Trophoblast cell (in vitro differentiated cells and primary cell): ENCODE measurements at regions not wholly inside any gene's neighbourhood (a gene's known extent, or its start where the extent isn't known, plus 50 kb on each side); places are given as distances from the start of the nearest gene placed in this dataset.

Experiments used
- DNase-seq, 2 donors: peaks; one replicate each; pipeline ENCODE4 v3.0.0-alpha.2; 2016
- H2AFZ ChIP-seq: 2 replicates; pipeline ENCODE4 v1.6.1; 2013; ENCODE audit warnings: low read length, moderate library complexity, mild to moderate bottlenecking; ENCODE audit not compliant: insufficient read depth, poor library complexity
- H2AK5ac ChIP-seq: 2 replicates; pipeline ENCODE4 v1.6.1; 2013; ENCODE audit warnings: mild to moderate bottlenecking, low read length
- H2BK120ac ChIP-seq: 2 replicates; pipeline ENCODE4 v1.6.1; 2013; ENCODE audit warnings: low read length, mild to moderate bottlenecking, moderate library complexity; ENCODE audit not compliant: insufficient read depth, poor library complexity
- H2BK12ac ChIP-seq: 2 replicates; pipeline ENCODE4 v1.6.1; 2013; ENCODE audit warnings: mild to moderate bottlenecking, low read length, moderate library complexity
- H2BK5ac ChIP-seq: 2 replicates; pipeline ENCODE4 v1.6.1; 2013; ENCODE audit warnings: low read length, low read depth, moderate library complexity, mild to moderate bottlenecking; ENCODE audit not compliant: poor library complexity
- H3K14ac ChIP-seq: 2 replicates; pipeline ENCODE4 v1.6.1; 2013; ENCODE audit warnings: mild to moderate bottlenecking, low read length
- H3K18ac ChIP-seq: 2 replicates; pipeline ENCODE4 v1.6.1; 2013; ENCODE audit warnings: mild to moderate bottlenecking, low read length
- H3K23ac ChIP-seq: 2 replicates; pipeline ENCODE4 v1.6.1; 2013; ENCODE audit warnings: low read length
- H3K27ac ChIP-seq: 2 replicates; pipeline ENCODE4 v1.5.1; 2013; ENCODE audit warnings: low read depth, mild to moderate bottlenecking, inconsistent platforms, low read length, moderate library complexity
- H3K27me3 ChIP-seq: 2 replicates; pipeline ENCODE4 v1.6.1; 2013; ENCODE audit warnings: inconsistent platforms, mild to moderate bottlenecking, low read length, moderate library complexity; ENCODE audit not compliant: insufficient read depth
- H3K36me3 ChIP-seq, 2 experiments: 1 replicate in 1 of 2; 2 replicates in 1 of 2; pipeline ENCODE4 v1.6.1; 2013; ENCODE audit warnings: low read length in 2 of 2, mild to moderate bottlenecking in 2 of 2, moderate library complexity in 1 of 2; ENCODE audit not compliant: insufficient read depth in 2 of 2, control insufficient read depth in 1 of 2
- H3K4ac ChIP-seq: 2 replicates; pipeline ENCODE4 v1.6.1; 2013; ENCODE audit warnings: low read depth, mild to moderate bottlenecking, low read length, moderate library complexity
- H3K4me1 ChIP-seq, 2 experiments: 1 replicate in 1 of 2; 2 replicates in 1 of 2; pipeline ENCODE4 v1.6.1; 2013; ENCODE audit warnings: low read length in 2 of 2, mild to moderate bottlenecking in 2 of 2, moderate library complexity in 1 of 2; ENCODE audit not compliant: insufficient read depth in 2 of 2, control insufficient read depth in 1 of 2
- H3K4me2 ChIP-seq: 2 replicates; pipeline ENCODE4 v1.6.1; 2013; ENCODE audit warnings: inconsistent platforms, mild to moderate bottlenecking, low read length, moderate library complexity
- H3K4me3 ChIP-seq: 2 replicates; pipeline ENCODE4 v1.5.1; 2013; ENCODE audit warnings: mild to moderate bottlenecking, low read depth, low read length, inconsistent platforms
- H3K79me1 ChIP-seq: one replicate; pipeline ENCODE4 v1.6.1; 2013; ENCODE audit warnings: low read length
- H3K79me2 ChIP-seq: 2 replicates; pipeline ENCODE4 v1.6.1; 2013; ENCODE audit warnings: low read length, mild to moderate bottlenecking; ENCODE audit not compliant: control insufficient read depth, insufficient read depth, poor library complexity
- H3K9ac ChIP-seq: 2 replicates; pipeline ENCODE4 v1.6.1; 2013; ENCODE audit warnings: mild to moderate bottlenecking, low read length
- H3K9me3 ChIP-seq: 2 replicates; pipeline ENCODE4 v1.6.1; 2013; ENCODE audit warnings: low read depth, mild to moderate bottlenecking, control low read depth, inconsistent platforms, low read length; ENCODE audit not compliant: insufficient read depth
- H4K12ac ChIP-seq: 2 replicates; pipeline ENCODE4 v1.6.1; 2013; ENCODE audit warnings: low read depth, mild to moderate bottlenecking, low read length, moderate library complexity
- H4K8ac ChIP-seq: 2 replicates; pipeline ENCODE4 v1.6.1; 2013; ENCODE audit warnings: low read depth, mild to moderate bottlenecking, low read length, moderate library complexity
- H4K91ac ChIP-seq: one replicate; pipeline ENCODE4 v1.6.1; 2013; ENCODE audit warnings: low read depth, mild to moderate bottlenecking, low read length, moderate library complexity
- WGBS: extraction: QIAGEN DNeasy Blood & Tissue Kit; methylation state at CpG from one replicate; pipeline ENCODE4 v1.1.7; 2013; ENCODE audit warnings: missing lambda C conversion rate; ENCODE audit not compliant: insufficient read length, insufficient coverage; ENCODE audit errors: extremely low coverage; 5-methylcytosine and 5-hydroxymethylcytosine counted together

DNA sequence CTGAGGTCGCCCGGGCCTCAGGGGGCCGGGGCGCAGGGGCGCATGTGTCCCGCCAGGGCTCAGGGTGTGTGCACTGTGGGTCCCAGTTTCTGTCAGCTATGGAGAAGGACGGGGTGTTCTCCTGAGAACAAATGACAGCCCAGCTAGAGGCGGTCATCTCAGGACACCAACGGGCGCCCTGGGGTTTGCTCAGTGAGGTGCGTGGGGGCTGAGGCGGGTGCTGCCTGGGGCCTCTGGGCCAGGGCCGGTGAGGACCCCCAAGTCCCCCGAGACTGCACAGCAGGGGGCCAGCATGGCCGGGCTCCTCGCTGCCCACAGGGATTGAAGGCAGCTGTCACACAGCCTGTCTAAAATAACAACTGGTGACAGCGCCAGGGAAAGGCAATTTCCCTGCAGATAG lies 808.8 kb upstream of the SOX11 start:
- Histone ChIP-seq H2BK120ac (no peak overlapping the region), H2AFZ (no peak overlapping the region), H3K79me2 (no peaks in the 10 kb centered on the region), H3K4ac (no peak overlapping the region), H2BK12ac (no peak overlapping the region), H3K79me1 (no peaks in the 10 kb centered on the region), H3K9me3 (peaks cover 7% of the 10 kb centered on the region), H4K91ac (no peak overlapping the region), H3K14ac (no peak overlapping the region), H2AK5ac (no peak overlapping the region), H2BK5ac (no peak overlapping the region), H3K4me3 (no peak overlapping the region), H3K18ac (no peak overlapping the region), H3K4me2 (no peak overlapping the region), H4K8ac (no peak overlapping the region), H3K4me1 (no peaks in the 10 kb centered on the region), H3K27me3 (no peaks in the 10 kb centered on the region), H3K9ac (no peak overlapping the region), H4K12ac (no peak overlapping the region), H3K27ac (no peak overlapping the region), H3K23ac (no peak overlapping the region), H3K36me3 (no peaks in the 10 kb centered on the region)
- no peak for DNase-seq
- no CpG with 5 or more reads among the region's 17 CpGs for WGBS

DNA sequence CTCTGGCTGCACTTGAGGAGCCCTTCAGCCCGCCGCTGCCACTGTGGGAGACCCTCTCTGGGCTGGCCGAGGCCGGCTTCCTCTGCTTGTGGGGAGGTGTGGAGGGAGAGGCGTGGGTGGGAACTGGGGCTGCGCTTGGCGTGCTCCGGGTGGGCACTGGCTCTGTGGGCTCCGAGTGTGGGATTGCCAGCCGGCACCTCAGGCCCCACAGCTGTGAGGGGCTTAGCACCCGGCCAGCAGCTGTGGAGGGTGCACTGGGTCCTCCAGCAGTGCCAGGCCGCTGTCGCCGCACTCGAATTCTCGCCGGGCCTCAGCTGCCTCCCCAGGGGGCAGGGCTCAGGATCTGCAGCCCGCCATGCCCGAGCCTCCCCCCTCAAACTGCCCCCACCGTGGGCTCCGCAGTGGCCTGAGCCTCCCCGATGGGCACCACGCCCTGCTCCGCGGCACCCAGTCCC lies 808.0 kb upstream of the SOX11 start:
- Histone ChIP-seq H4K91ac (no peak overlapping the region), H2BK5ac (no peak overlapping the region)

DNA sequence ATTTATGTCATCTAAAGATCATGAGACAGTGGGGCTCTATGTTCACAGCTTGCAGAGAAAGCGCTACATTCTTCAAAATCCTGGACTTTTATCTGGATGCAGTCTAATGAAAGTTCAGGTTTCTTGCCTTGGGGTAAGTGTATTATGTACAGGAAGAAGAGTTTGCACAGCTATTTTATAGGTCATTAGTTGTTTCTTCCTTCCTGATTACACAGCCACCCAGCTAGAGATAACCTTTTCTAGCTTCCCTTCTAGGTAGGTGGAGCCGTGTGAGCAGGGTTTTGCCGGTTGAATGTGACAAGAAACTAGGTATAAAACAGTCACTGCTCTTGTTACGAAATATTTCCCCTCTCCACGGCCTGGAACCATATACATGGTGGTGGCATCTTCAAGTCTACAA lies 800.8 kb upstream of the SOX11 start:
- Histone ChIP-seq H2BK12ac (no peak overlapping the region), H2AK5ac (no peak overlapping the region), H3K4me1 (peaks cover 0 to 3% of the 10 kb centered on the region in 2 experiments), H3K23ac (no peak overlapping the region), H3K14ac (no peak overlapping the region), H3K36me3 (no peaks in the 10 kb centered on the region), H3K4me3 (no peak overlapping the region), H3K9me3 (peaks cover 1% of the 10 kb centered on the region), H4K12ac (no peak overlapping the region), H3K27me3 (no peaks in the 10 kb centered on the region), H2AFZ (no peak overlapping the region), H2BK5ac (no peak overlapping the region), H3K79me1 (no peaks in the 10 kb centered on the region), H3K18ac (no peak overlapping the region), H3K79me2 (no peaks in the 10 kb centered on the region), H3K27ac (no peak overlapping the region), H3K4ac (no peak overlapping the region), H4K91ac (no peak overlapping the region), H2BK120ac (no peak overlapping the region), H3K4me2 (no peak overlapping the region), H4K8ac (no peak overlapping the region), H3K9ac (no peak overlapping the region)
- no peak for DNase-seq
- no CpG with 5 or more reads among the region's 5 CpGs for WGBS

More for the DNA sequence above, 808.0 kb upstream of the SOX11 start:
- no peak overlapping the region for H2BK120ac ChIP-seq
- H3K18ac ChIP-seq = no peak overlapping the region
- no CpG with 5 or more reads among the region's 25 CpGs for WGBS
- H3K79me1 ChIP-seq = no peaks in the 10 kb centered on the region
- no peak overlapping the region for H3K14ac ChIP-seq
- no peak overlapping the region for H3K9ac ChIP-seq
- H3K4me3 ChIP-seq = no peak overlapping the region
- H4K12ac ChIP-seq = no peak overlapping the region
- no peak overlapping the region for H3K4ac ChIP-seq
- no peak for DNase-seq
- no peak overlapping the region for H2AK5ac ChIP-seq
- H2AFZ ChIP-seq = no peak overlapping the region
- H3K9me3 ChIP-seq = peaks cover 7% of the 10 kb centered on the region
- H2BK12ac ChIP-seq = no peak overlapping the region
- no peak overlapping the region for H3K23ac ChIP-seq
- H3K4me1 ChIP-seq = no peaks in the 10 kb centered on the region
- H3K79me2 ChIP-seq = no peaks in the 10 kb centered on the region
- no peaks in the 10 kb centered on the region for H3K27me3 ChIP-seq
- no peak overlapping the region for H3K4me2 ChIP-seq
- no peaks in the 10 kb centered on the region for H3K36me3 ChIP-seq
- H3K27ac ChIP-seq = no peak overlapping the region
- no peak overlapping the region for H4K8ac ChIP-seq

DNA sequence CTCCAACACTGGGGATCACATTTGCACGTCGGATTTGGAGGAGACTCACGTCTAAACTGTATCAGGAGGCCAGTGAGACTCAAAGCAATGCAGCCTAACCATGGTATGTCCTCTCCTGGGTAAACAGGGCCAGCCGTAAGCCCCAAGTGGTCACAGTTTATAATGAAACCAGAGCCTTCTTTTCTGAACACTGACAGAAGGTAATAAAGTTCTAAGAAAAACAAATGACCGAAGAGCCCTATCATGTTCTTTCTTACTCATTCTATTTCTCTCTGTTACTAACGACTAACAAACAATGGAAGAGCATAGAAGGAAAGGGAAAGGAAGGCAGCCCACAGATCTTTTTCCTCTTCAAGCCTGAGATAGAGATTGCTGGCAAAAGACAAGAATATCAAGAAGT lies 796.8 kb upstream of the SOX11 start:
- no peak overlapping the region for H4K8ac ChIP-seq
- no peak overlapping the region for H3K27ac ChIP-seq
- H3K4me3 ChIP-seq = no peak overlapping the region
- H3K27me3 ChIP-seq = no peaks in the 10 kb centered on the region
- H3K4ac ChIP-seq = no peak overlapping the region
- no peak overlapping the region for H3K23ac ChIP-seq
- H3K4me2 ChIP-seq = no peak overlapping the region
- no peak overlapping the region for H2AFZ ChIP-seq
- H3K14ac ChIP-seq = no peak overlapping the region
- no peaks in the 10 kb centered on the region for H3K36me3 ChIP-seq
- no CpG with 5 or more reads among the region's 6 CpGs for whole genome bisulfite sequencing
- no peak overlapping the region for H2BK120ac ChIP-seq
- H3K4me1 ChIP-seq = peaks cover 0 to 3% of the 10 kb centered on the region in 2 experiments
- no peak overlapping the region for H2BK5ac ChIP-seq
- no peak overlapping the region for H3K9ac ChIP-seq
- no peak overlapping the region for H3K18ac ChIP-seq
- H4K91ac ChIP-seq = no peak overlapping the region
- H3K79me2 ChIP-seq = no peaks in the 10 kb centered on the region
- DNase-seq = no peak
- H4K12ac ChIP-seq = no peak overlapping the region
- no peak overlapping the region for H2AK5ac ChIP-seq
- peaks cover 1% of the 10 kb centered on the region for H3K9me3 ChIP-seq
- H2BK12ac ChIP-seq = no peak overlapping the region
- no peaks in the 10 kb centered on the region for H3K79me1 ChIP-seq
